ENCODE measurements at regions not wholly inside any gene's neighbourhood (a gene's known extent, or its start where the extent isn't known, plus 50 kb on each side); places are given as distances from the start of the nearest gene placed in this dataset.

- no peak for ATAC-seq
- intact Hi-C loops (cut with DNase I), result no loop called here
- DNase-seq, result no peak
Measured at GRCh38 chr15:98231696-98232440, 271.4 kb downstream of the ARRDC4 start.

GRCh38 chr15:98232761-98233160 lies 272.3 kb downstream of the ARRDC4 start:
- DNase-seq, result no peak
- intact Hi-C loops (cut with DNase I), result no loop called here
- no peak for ATAC-seq

- no peak for DNase-seq
- intact Hi-C loops (cut with DNase I), result no loop called here
- ATAC-seq, result no peak
Measured at GRCh38 chr15:98233873-98234272, 273.4 kb downstream of the ARRDC4 start.

- intact Hi-C loops (cut with DNase I), result no loop called here
- DNase-seq, result no peak
Measured at GRCh38 chr15:98240303-98240702, 279.8 kb downstream of the ARRDC4 start.

GRCh38 chr15:98241032-98241554 lies 280.6 kb downstream of the ARRDC4 start:
- ATAC-seq (no peak), DNase-seq (no peak)
- intact Hi-C loops (cut with DNase I), result no loop called here

More at GRCh38 chr15:98240303-98240702, 279.8 kb downstream of the ARRDC4 start:
- ATAC-seq, result no peak

GRCh38 chr15:98257290-98257689 lies 296.8 kb downstream of the ARRDC4 start:
- no peak for DNase-seq
- ATAC-seq, result no peak
- intact Hi-C loops (cut with DNase I), result no loop called here

GRCh38 chr15:98263787-98264186 lies 303.3 kb downstream of the ARRDC4 start:
- intact Hi-C loops (cut with DNase I), result loop anchor here in 1 of 2 donors (10.0 kb wide), 1 partner anchor 59 kb away; no protein-coding TSS in a partner anchor
- DNase-seq (no peak), ATAC-seq (no peak)

GRCh38 chr15:98266295-98266694 lies 305.8 kb downstream of the ARRDC4 start:
- ATAC-seq (no peak), DNase-seq (no peak)
- intact Hi-C loops (cut with DNase I), result loop anchor here in 1 of 2 donors (10.0 kb wide), 1 partner anchor 61 kb away; no protein-coding TSS in a partner anchor

GRCh38 chr15:98268163-98268562 lies 307.7 kb downstream of the ARRDC4 start:
- ATAC-seq, result no peak
- intact Hi-C loops (cut with DNase I), result loop anchor here in 1 of 2 donors (10.0 kb wide), 1 partner anchor 63 kb away; no protein-coding TSS in a partner anchor
- DNase-seq, result no peak

- intact Hi-C loops (cut with DNase I), result no loop called here
- DNase-seq, result no peak
- ATAC-seq, result no peak
Measured at GRCh38 chr15:98272625-98273024, 312.1 kb downstream of the ARRDC4 start.

- intact Hi-C loops (cut with DNase I), result no loop called here
- ATAC-seq (no peak), DNase-seq (no peak)
Measured at GRCh38 chr15:98276018-98276417, 315.5 kb downstream of the ARRDC4 start.

- DNase-seq (no peak), ATAC-seq (no peak)
- intact Hi-C loops (cut with DNase I), result no loop called here
Measured at GRCh38 chr15:98277602-98278001, 317.1 kb downstream of the ARRDC4 start.

GRCh38 chr15:98280284-98280975 lies 319.9 kb downstream of the ARRDC4 start:
- no peak for ATAC-seq
- no peak for DNase-seq
- intact Hi-C loops (cut with DNase I), result no loop called here

GRCh38 chr15:98281130-98281529 lies 320.6 kb downstream of the ARRDC4 start:
- intact Hi-C loops (cut with DNase I), result no loop called here
- ATAC-seq (no peak), DNase-seq (no peak)

- ATAC-seq (no peak), DNase-seq (no peak)
- intact Hi-C loops (cut with DNase I), result no loop called here
Measured at GRCh38 chr15:98282656-98283332, 322.3 kb downstream of the ARRDC4 start.

- intact Hi-C loops (cut with DNase I), result no loop called here
- ATAC-seq (no peak), DNase-seq (no peak)
Measured at GRCh38 chr15:98286200-98286599, 325.7 kb downstream of the ARRDC4 start.

GRCh38 chr15:98286831-98287230 lies 326.3 kb downstream of the ARRDC4 start:
- no peak for ATAC-seq
- intact Hi-C loops (cut with DNase I), result no loop called here
- DNase-seq, result no peak

GRCh38 chr15:98288091-98288590 lies 327.6 kb downstream of the ARRDC4 start:
- intact Hi-C loops (cut with DNase I), result no loop called here
- DNase-seq (no peak), ATAC-seq (no peak)

- no peak for DNase-seq
- no peak for ATAC-seq
- intact Hi-C loops (cut with DNase I), result loop anchor here in 1 of 2 donors (10.0 kb wide), 1 partner anchor 385 kb away; no protein-coding TSS in a partner anchor
Measured at GRCh38 chr15:98289747-98290146, 329.2 kb downstream of the ARRDC4 start.
